Activated CD8-positive, alpha-beta T cell treated with anti-CD3 and anti-CD28 coated beads for 36 hours (primary cell): ENCODE measurements at regions not wholly inside any gene's neighbourhood (a gene's known extent, or its start where the extent isn't known, plus 50 kb on each side); places are given as distances from the start of the nearest gene placed in this dataset.

Experiments
- ATAC-seq: fragments of 200-7000 bp; cut with Tn5 transposase; one replicate; pipeline ENCODE4 v1.10.0; 2021; ENCODE audit warnings: mild to moderate bottlenecking, moderate library complexity
- CTCF ChIA-PET: fragments of 350-600 bp; sonication (Branson Sonifier 250); formaldehyde crosslinking; loops from one replicate; lab custom pipeline; 2021; ENCODE audit warnings: antibody characterized with exemption; lab: Charles Lee
- POLR2A ChIA-PET: fragments of 350-600 bp; sonication (Branson Sonifier 250); formaldehyde crosslinking; loops from one replicate; lab custom pipeline; 2021; ENCODE audit warnings: antibody characterized with exemption; lab: Charles Lee
- DNase-seq: peaks from one replicate; pipeline ENCODE4 v3.0.0-alpha.2; 2020
- H3K27ac Mint-ChIP-seq: one replicate; pipeline ENCODE4 v1.8.0; 2021; ENCODE audit warnings: mild to moderate bottlenecking, mixed read lengths
- H3K27me3 Mint-ChIP-seq: one replicate; pipeline ENCODE4 v1.8.0; 2021; ENCODE audit warnings: mixed read lengths
- H3K36me3 Mint-ChIP-seq: one replicate; pipeline ENCODE4 v1.8.0; 2021; ENCODE audit warnings: low read depth, mixed read lengths
- H3K4me1 Mint-ChIP-seq: one replicate; pipeline ENCODE4 v1.8.0; 2021; ENCODE audit warnings: low read depth, mixed read lengths
- H3K4me3 Mint-ChIP-seq: one replicate; pipeline ENCODE4 v1.8.0; 2021; ENCODE audit warnings: mild to moderate bottlenecking, moderate library complexity, mixed read lengths
- H3K9me3 Mint-ChIP-seq: one replicate; pipeline ENCODE4 v1.8.0; 2021; ENCODE audit warnings: mixed read lengths
- intact Hi-C: fragments of 100-400 bp; cut with micrococcal nuclease; formaldehyde crosslinking; loops from one replicate; pipeline ENCODE4 v1.10.0; 2022
- TF ChIP-seq, protein P1 (sequence below): fragments of 200-600 bp; IDR thresholded peaks from one replicate; pipeline ENCODE4 v1.8.0; 2022; ENCODE audit warnings: antibody characterized with exemption, mild to moderate bottlenecking

GRCh38 chr4:33400504-33400903 lies 2680.3 kb downstream of the PCDH7 start:
- H3K4me3 Mint-ChIP-seq, result no peak overlapping the region
- no peak for ATAC-seq
- H3K9me3 Mint-ChIP-seq, result peaks cover 12% of the 10 kb centered on the region
- ChIA-PET CTCF (no interaction called here), POLR2A (no interaction called here)
- TF ChIP-seq, protein P1, sequence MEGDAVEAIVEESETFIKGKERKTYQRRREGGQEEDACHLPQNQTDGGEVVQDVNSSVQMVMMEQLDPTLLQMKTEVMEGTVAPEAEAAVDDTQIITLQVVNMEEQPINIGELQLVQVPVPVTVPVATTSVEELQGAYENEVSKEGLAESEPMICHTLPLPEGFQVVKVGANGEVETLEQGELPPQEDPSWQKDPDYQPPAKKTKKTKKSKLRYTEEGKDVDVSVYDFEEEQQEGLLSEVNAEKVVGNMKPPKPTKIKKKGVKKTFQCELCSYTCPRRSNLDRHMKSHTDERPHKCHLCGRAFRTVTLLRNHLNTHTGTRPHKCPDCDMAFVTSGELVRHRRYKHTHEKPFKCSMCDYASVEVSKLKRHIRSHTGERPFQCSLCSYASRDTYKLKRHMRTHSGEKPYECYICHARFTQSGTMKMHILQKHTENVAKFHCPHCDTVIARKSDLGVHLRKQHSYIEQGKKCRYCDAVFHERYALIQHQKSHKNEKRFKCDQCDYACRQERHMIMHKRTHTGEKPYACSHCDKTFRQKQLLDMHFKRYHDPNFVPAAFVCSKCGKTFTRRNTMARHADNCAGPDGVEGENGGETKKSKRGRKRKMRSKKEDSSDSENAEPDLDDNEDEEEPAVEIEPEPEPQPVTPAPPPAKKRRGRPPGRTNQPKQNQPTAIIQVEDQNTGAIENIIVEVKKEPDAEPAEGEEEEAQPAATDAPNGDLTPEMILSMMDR, result no peak
- H3K36me3 Mint-ChIP-seq, result no peaks in the 10 kb centered on the region
- H3K27me3 Mint-ChIP-seq, result no peaks in the 10 kb centered on the region
- H3K4me1 Mint-ChIP-seq, result no peaks in the 10 kb centered on the region
- DNase-seq, result no peak
- H3K27ac Mint-ChIP-seq, result no peak overlapping the region
- intact Hi-C loops, result no loop called here

GRCh38 chr4:33407496-33407895 lies 2687.3 kb downstream of the PCDH7 start:
- POLR2A ChIA-PET, result no interaction called here
- H3K4me3 Mint-ChIP-seq, result no peak overlapping the region
- intact Hi-C loops, result no loop called here
- CTCF ChIA-PET, result no interaction called here
- H3K27ac Mint-ChIP-seq, result no peak overlapping the region
- TF ChIP-seq, protein P1, result no peak
- no peaks in the 10 kb centered on the region for H3K36me3 Mint-ChIP-seq
- ATAC-seq (no peak), DNase-seq (no peak)
- no peaks in the 10 kb centered on the region for H3K4me1 Mint-ChIP-seq
- H3K27me3 Mint-ChIP-seq, result no peaks in the 10 kb centered on the region
- peaks cover 15% of the 10 kb centered on the region for H3K9me3 Mint-ChIP-seq

DNA sequence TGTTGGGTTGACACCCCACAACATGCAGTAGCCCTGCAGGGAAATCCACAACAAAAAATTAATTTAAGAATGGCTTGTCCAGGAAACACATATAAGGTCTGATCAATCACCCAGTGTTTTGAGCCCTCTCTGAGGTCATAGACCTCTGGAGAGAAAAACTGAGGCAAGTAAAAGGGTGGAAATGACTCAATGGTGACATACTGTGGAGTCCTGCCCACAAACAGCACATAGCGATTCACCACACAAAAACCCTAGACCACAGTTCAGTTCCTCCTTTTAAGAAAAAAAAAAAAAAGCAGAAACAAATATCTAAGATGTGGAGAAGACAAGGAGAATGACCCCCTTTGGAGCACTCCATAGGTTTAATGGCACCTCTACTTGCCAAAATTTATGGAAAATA lies 2691.0 kb downstream of the PCDH7 start:
- POLR2A ChIA-PET, result no interaction called here
- ATAC-seq, result no peak

GRCh38 chr4:33421887-33422286 lies 2701.7 kb downstream of the PCDH7 start:
- intact Hi-C loops, result no loop called here
- POLR2A ChIA-PET, result no interaction called here
- Mint-ChIP-seq H3K36me3 (no peaks in the 10 kb centered on the region), H3K4me3 (no peak overlapping the region), H3K27ac (no peak overlapping the region), H3K27me3 (no peaks in the 10 kb centered on the region), H3K4me1 (no peaks in the 10 kb centered on the region), H3K9me3 (peaks cover 6% of the 10 kb centered on the region)
- TF ChIP-seq, protein P1, result no peak
- DNase-seq (no peak), ATAC-seq (no peak)
- CTCF ChIA-PET, result no interaction called here

More for the DNA sequence above, 2691.0 kb downstream of the PCDH7 start:
- DNase-seq, result no peak
- H3K36me3 Mint-ChIP-seq, result no peaks in the 10 kb centered on the region
- intact Hi-C loops, result no loop called here
- no peak overlapping the region for H3K27ac Mint-ChIP-seq
- TF ChIP-seq, protein P1, result no peak
- H3K4me3 Mint-ChIP-seq, result no peak overlapping the region
- no peaks in the 10 kb centered on the region for H3K4me1 Mint-ChIP-seq
- CTCF ChIA-PET, result no interaction called here
- peaks cover 14% of the 10 kb centered on the region for H3K9me3 Mint-ChIP-seq
- H3K27me3 Mint-ChIP-seq, result no peaks in the 10 kb centered on the region

GRCh38 chr4:33422656-33423055 lies 2702.5 kb downstream of the PCDH7 start:
- TF ChIP-seq, protein P1, result no peak
- CTCF ChIA-PET, result no interaction called here

More at GRCh38 chr4:33422656-33423055, 2702.5 kb downstream of the PCDH7 start:
- intact Hi-C loops, result no loop called here
- ATAC-seq (no peak), DNase-seq (no peak)
- POLR2A ChIA-PET, result no interaction called here
- H3K4me3 Mint-ChIP-seq, result no peak overlapping the region
- H3K27ac Mint-ChIP-seq, result no peak overlapping the region
- no peaks in the 10 kb centered on the region for H3K4me1 Mint-ChIP-seq
- H3K36me3 Mint-ChIP-seq, result no peaks in the 10 kb centered on the region
- no peaks in the 10 kb centered on the region for H3K27me3 Mint-ChIP-seq
- H3K9me3 Mint-ChIP-seq, result peaks cover 2% of the 10 kb centered on the region
